Coronary artery (tissue), 2 donors: ENCODE measurements at regions not wholly inside any gene's neighbourhood (a gene's known extent, or its start where the extent isn't known, plus 50 kb on each side); places are given as distances from the start of the nearest gene placed in this dataset.

ENCODE experiments used
- DNase-seq: peaks from one replicate; pipeline ENCODE4 v3.0.0-alpha.2; 2017; ENCODE audit warnings: low spot score
- H3K27ac ChIP-seq, 2 donors: fragments of 200-600 bp; sonication (generic); one replicate each; pipeline ENCODE4 v1.5.1; 2016 to 2019
- H3K4me3 ChIP-seq: fragments of 200-600 bp; sonication (generic); 2 replicates; pipeline ENCODE4 v1.5.1; 2016; ENCODE audit warnings: mild to moderate bottlenecking, moderate library complexity
- CTCF ChIP-seq: fragments of 200-600 bp; sonication (generic); IDR thresholded peaks from one replicate; pipeline ENCODE4 v1.5.1; 2019; ENCODE audit warnings: antibody characterized with exemption

- no peak for TF ChIP-seq CTCF
- Histone ChIP-seq H3K4me3 (no peak overlapping the region), H3K27ac (no peak overlapping the region)
- DNase-seq, result no peak
These were observed 193.4 kb upstream of the GAS1 start for GRCh38 chr9:87140605-87141109.

DNA sequence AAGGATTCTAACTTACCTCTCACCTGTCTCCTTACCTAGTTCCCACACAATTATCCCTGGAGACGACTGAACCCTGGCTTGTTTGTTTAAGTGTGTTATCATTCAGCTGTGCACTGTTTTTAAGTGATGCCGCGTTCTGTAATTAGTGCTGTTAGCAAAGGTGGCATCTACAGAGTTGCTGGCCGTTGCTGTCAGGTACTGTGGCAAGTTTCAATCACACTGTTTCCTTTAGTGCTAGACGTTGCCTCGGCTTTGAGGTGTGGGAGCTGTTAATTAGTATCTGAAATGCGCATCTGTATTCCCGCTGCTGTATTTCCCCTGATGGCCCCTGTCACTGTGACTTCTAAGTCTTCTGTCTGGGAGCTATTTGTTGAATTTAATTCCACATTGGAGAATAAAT lies 193.8 kb upstream of the GAS1 start:
- DNase-seq, result no peak
- Histone ChIP-seq H3K27ac (no peak overlapping the region), H3K4me3 (no peak overlapping the region)
- TF ChIP-seq CTCF, result no peak

DNA sequence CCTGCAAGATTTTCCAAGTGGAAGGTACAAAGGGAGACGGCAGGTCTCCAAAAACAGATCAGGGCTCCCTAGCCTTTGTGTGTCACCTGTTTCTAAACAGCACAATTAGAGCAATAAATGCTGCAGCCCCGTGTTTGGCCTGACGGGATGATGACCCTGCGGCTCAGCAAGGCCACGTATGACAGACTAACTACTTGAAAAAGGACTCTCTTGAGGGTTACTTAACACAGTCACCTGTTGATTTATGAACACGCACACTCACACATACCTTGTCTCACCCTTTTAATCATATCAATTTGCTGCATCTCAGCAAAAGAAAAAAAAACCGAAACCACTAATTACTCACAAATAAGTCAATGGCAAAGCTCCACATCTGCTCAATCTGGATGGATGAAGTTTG lies 199.6 kb upstream of the GAS1 start:
- no peak overlapping the region for H3K4me3 ChIP-seq
- no peak for TF ChIP-seq CTCF
- DNase-seq, result no peak
- H3K27ac ChIP-seq, result no peak overlapping the region

- Histone ChIP-seq H3K27ac (peak overlapping the region; percentile 75 to 93), H3K4me3 (peak overlapping the region; percentile 68)
- no peak for TF ChIP-seq CTCF
- DNase-seq, result no peak
These were observed 200.5 kb upstream of the GAS1 start for GRCh38 chr9:87147839-87148238.

DNA sequence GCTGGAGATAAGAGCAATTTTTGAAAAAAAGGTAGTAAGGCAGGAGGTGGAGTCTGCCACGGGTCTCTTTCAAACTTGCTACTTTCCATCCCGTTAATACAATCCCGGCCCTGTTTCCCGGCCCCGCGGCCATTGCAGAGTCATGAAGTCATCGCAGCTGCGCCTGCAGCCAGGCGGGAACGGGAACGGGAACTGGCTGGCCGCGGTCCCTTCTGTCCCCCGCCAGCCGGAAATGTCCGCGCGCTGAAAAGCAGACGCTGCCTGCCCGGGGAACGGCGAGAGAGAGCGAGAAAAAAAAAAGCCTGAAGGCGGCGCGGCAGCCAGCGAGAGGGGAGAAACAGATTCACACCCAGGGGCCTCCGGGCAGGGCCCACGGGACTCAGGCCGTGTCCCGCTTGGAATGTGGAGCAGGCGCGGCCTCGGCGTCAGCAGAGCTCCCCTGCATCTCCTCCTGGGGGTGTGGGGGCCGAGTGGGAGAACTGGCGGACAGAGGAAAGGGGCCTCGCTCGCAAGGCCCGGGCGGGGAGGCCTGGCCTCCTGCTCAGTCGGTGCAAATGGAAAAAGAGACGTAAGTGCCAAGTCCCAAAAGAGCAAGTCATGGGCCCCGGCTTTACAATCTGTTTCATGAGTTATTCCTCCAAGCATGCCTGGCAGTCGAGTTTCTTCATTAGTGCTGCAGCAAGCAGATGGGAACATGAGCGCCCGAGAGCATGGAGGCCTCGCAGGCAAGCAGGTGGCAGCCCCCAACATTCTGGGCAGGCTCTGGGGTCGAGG lies 201.2 kb upstream of the GAS1 start:
- Histone ChIP-seq H3K4me3 (peak overlapping the region; percentile 68), H3K27ac (peak overlapping the region; percentile 75 to 93)
- DNase-seq, result peak; percentile 89
- TF ChIP-seq CTCF, result no peak

GRCh38 chr9:87149799-87150198 lies 202.5 kb upstream of the GAS1 start:
- no peak for DNase-seq
- Histone ChIP-seq H3K27ac (no peak overlapping the region), H3K4me3 (no peak overlapping the region)
- no peak for TF ChIP-seq CTCF

DNA sequence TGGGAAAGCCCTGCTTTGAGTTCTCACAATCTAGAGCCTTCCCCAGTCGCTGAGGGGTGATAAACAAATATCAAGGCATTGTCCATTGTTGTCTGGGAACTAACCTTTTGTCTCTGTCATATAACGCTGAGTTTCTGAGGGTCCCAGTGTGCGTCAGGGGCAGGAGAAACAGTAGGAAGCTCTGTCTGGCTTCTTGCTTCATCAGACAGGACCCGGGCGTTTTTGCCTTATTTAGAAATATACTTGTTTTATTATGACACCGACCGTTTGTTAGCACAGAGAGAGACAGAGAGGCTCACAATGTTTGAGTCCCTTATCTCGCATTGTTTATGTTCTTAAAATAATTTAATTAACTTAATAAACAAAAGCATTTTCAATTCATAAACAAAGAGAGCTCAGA lies 204.9 kb upstream of the GAS1 start:
- Histone ChIP-seq H3K4me3 (no peak overlapping the region), H3K27ac (no peak overlapping the region)
- no peak for TF ChIP-seq CTCF
- no peak for DNase-seq
